Choroid plexus epithelial cell (primary cell): ENCODE measurements at regions not wholly inside any gene's neighbourhood (a gene's known extent, or its start where the extent isn't known, plus 50 kb on each side); places are given as distances from the start of the nearest gene placed in this dataset.

ENCODE experiments used
- DNase-seq: peaks from one replicate; pipeline ENCODE4 v3.0.0-alpha.2; 2010; ENCODE audit warnings: low read depth
- H3K4me3 ChIP-seq: 2 replicates; pipeline ENCODE4 v1.5.1; 2011; ENCODE audit warnings: low read depth, mild to moderate bottlenecking, control low read depth, low read length, moderate library complexity
- CTCF ChIP-seq: conservative IDR thresholded peaks from 2 replicates; pipeline ENCODE4 v1.5.1; 2011; ENCODE audit warnings: low read depth, mild to moderate bottlenecking, control low read depth, inconsistent platforms, low read length, moderate library complexity

DNA sequence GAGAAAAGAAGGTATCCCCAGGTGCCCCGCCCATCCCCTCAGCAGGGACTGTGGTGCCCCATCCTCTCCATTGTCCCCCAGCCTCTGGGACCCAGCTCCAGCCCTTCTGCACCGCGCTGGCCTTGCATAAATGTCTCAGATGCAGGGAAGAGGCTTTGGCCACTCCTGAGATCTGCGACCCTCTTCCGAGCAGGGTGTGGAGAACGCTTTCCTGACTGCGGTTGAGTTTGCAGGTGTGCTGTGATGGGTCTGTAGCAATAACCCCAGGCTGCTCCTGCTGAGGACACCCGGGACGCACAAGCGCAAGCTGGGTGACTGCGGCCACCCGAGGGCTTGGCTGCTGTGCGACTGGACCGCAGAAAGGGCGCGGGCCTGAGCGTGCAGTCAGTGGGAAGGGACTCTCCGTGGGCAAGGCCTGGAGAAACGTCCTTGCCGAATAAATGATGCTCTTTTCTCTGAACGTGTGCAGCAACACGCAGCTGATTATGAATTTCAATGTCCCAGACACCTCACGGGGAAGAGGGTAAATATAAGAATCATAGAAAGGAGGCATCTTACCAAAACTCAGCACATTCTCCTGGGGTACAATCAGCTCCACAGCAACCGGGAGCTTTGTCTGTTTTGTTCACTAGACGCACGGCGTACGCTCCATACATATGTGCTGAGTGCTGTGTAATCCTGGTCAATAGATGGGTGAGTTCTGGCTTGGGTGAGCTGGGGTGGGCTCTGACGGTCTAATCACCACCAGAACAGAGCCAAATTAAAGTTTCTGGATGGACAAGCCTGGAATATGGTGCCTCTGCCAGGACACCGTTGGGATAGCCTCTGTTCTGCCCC lies 67.5 kb upstream of the ZNF516 start:
- no peak overlapping the region for H3K4me3 ChIP-seq
- TF ChIP-seq CTCF, result no peak
- DNase-seq, result no peak

DNA sequence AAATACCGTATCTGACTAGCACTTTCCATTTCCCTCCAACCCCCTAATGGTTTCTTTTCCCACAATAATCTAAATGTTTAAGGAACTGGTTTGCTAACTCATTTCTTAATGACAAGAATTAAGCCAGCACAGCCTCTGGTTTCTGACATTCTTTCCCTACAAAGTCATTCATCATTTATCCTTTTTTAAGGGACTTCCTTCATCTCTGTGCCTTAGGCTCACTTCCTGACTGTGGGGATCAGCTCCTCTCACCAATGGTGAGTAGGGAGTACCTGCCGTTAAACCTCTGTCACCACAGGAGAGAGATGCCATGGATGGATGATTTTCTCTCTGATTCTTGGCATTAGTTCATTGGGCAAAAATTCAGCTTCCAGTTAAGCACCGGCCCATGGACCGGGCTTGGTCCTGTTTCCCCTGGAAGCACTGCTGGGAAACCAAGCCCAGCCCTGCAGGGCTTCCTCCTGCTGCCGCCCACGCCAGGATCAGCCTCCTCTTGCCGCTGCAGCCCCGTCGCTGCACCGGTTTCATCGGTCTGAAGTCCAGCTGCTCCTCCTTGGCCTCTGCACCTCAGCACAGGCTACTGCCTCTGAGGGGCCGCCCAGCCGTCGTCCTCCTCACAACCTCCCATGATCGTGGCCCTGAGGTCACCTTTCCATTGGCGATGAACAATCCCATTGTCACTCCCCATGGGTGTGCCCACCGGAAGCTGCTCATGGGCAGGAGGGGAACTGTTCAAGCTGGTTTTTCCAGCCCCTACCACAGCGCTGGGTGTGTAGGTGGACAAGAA lies 64.0 kb upstream of the ZNF516 start:
- no peak for TF ChIP-seq CTCF
- no peak for DNase-seq
- H3K4me3 ChIP-seq, result no peak overlapping the region

DNA sequence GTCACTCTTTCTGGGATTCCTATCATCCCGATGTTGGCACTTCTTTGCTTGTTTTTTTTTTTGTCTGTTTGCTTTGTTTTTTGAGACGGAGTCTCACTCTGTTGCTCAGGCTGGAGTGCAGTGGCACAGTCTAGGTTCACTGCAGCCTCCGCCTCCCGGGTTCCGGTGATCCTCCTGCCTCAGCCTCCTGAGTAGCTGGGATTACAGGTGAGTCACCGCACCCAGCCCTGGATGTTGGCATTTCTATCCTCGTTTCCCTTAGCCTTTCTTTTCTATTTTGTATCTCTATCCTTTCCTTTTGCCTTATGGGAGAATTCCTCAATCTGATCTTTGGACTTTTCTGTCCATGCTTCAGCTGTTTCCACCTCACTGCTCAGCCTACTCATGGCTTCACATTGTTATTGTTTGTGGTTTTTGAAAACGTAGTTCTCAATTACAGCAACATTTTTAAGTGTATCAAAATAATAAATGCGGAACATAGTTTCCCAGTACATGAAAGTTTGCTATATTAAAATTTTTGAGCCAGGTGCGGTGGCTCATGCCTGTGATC lies 62.1 kb upstream of the ZNF516 start:
- H3K4me3 ChIP-seq, result no peak overlapping the region
- no peak for TF ChIP-seq CTCF
- DNase-seq, result peak; percentile 34

DNA sequence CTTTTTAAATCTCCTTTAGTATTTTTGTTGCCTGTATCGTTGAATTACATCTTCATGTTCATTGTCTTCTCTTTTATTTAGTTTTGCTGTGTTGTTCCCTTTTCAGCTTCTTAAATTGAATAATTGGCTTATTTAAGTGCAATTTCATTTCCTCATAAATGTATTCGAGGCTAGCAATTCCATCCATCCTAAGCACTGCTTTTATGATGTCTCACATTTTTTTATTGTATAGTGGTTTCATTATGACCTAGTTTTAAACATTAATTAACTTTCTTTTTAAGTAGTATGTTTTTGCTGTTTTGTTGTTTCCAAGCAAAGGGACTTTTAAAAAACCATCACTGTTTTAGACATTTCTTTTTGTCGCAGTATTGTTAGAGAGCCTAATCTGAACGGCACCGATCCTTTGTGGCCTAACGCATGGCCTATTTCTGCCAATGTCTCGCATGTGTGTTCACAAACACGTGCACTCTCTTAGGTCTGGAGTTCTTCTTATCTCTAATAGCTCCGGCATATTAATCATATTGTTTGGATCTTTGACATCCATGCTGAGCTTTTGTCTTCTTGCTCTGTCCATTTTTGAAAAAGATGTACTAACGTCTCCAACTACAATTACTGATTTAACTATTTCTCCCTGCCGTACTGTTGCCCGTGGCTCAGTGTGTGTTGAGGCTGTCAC lies 59.6 kb upstream of the ZNF516 start:
- TF ChIP-seq CTCF, result no peak
- no peak for DNase-seq

GRCh38 chr18:76553715-76554546 lies 58.9 kb upstream of the ZNF516 start:
- H3K4me3 ChIP-seq, result no peak overlapping the region
- DNase-seq, result peak; percentile 66
- no peak for TF ChIP-seq CTCF

More for the DNA sequence above, 59.6 kb upstream of the ZNF516 start:
- no peak overlapping the region for H3K4me3 ChIP-seq

DNA sequence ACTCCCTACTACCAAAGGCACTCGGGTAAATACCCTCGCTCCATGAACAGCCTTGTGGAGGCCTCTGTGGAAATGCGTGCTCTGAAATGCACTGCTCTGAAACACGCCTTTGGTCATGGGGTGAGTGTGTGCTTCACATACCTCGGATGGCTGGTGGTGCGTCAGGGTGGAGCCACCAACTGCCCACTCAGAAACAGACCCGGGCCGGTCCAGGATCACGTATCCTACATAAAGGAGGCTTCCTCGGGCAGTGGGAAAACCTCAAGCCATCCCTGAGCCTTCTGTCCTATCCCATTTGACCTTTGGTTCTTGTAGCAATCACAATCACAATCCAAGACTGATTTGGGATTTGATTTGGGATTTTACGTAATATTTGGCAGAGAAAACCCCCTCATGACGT lies 53.5 kb upstream of the ZNF516 start:
- TF ChIP-seq CTCF, result no peak
- H3K4me3 ChIP-seq, result no peak overlapping the region
- no peak for DNase-seq
